ENCODE measurements at regions not wholly inside any gene's neighbourhood (a gene's known extent, or its start where the extent isn't known, plus 50 kb on each side); places are given as distances from the start of the nearest gene placed in this dataset.

- Mint-ChIP-seq H3K9me3 (ENCODE audit: unreplicated experiment) (no peaks in the 10 kb centered on the region), H3K27me3 (ENCODE audit: insufficient read depth, unreplicated experiment) (peaks cover 16% of the 10 kb centered on the region), H3K4me1 (ENCODE audit: insufficient read depth, unreplicated experiment) (no peaks in the 10 kb centered on the region), H3K27ac (ENCODE audit: low read depth, unreplicated experiment) (no peak overlapping the region), H3K36me3 (ENCODE audit: insufficient read depth, unreplicated experiment) (no peaks in the 10 kb centered on the region), H3K4me3 (ENCODE audit: unreplicated experiment) (no peak overlapping the region)
- DNase-seq (ENCODE audit: unreplicated experiment), result no peak
- TF ChIP-seq CTCF (IDR thresholded peaks at IDR 0.05; ENCODE audit: unreplicated experiment), result no peak
- POLR2A ChIA-PET, result no interaction called here
- intact Hi-C loops (cut with micrococcal nuclease), result no loop called here
- BruUV-seq (replicated peaks), result no TSS peak
- CTCF ChIA-PET, result no interaction called here
These were observed 71.7 kb upstream of the ZNRF2 start for GRCh38 chr7:30212701-30213111.

GRCh38 chr7:30213637-30214036, 70.8 kb upstream of the ZNRF2 start:
- CTCF ChIA-PET, result no interaction called here
- Mint-ChIP-seq H3K36me3 (ENCODE audit: insufficient read depth, unreplicated experiment) (no peaks in the 10 kb centered on the region), H3K27me3 (ENCODE audit: insufficient read depth, unreplicated experiment) (peaks cover 16% of the 10 kb centered on the region), H3K4me3 (ENCODE audit: unreplicated experiment) (no peak overlapping the region), H3K9me3 (ENCODE audit: unreplicated experiment) (no peaks in the 10 kb centered on the region), H3K4me1 (ENCODE audit: insufficient read depth, unreplicated experiment) (no peaks in the 10 kb centered on the region), H3K27ac (ENCODE audit: low read depth, unreplicated experiment) (no peak overlapping the region)
- POLR2A ChIA-PET, result interaction anchor here (0.6 to 1.0 kb wide), 2 partner anchors 13 to 49 kb away, joined by 3 to 4 read pairs; no protein-coding TSS in a partner anchor
- no peak for DNase-seq (ENCODE audit: unreplicated experiment)
- intact Hi-C loops (cut with micrococcal nuclease), result no loop called here
- no TSS peak for BruUV-seq (replicated peaks)
- no peak for TF ChIP-seq CTCF (IDR thresholded peaks at IDR 0.05; ENCODE audit: unreplicated experiment)

GRCh38 chr7:30214651-30215137, 69.7 kb upstream of the ZNRF2 start:
- ChIA-PET CTCF (no interaction called here), POLR2A (interaction anchor here (1.1 kb wide), 1 partner anchor 8 kb away, joined by 3 read pairs; no protein-coding TSS in a partner anchor)
- DNase-seq (ENCODE audit: unreplicated experiment), result no peak
- H3K27me3 Mint-ChIP-seq (ENCODE audit: insufficient read depth, unreplicated experiment), result peaks cover 16% of the 10 kb centered on the region
- H3K4me1 Mint-ChIP-seq (ENCODE audit: insufficient read depth, unreplicated experiment), result no peaks in the 10 kb centered on the region
- intact Hi-C loops (cut with micrococcal nuclease), result no loop called here
- H3K27ac Mint-ChIP-seq (ENCODE audit: low read depth, unreplicated experiment), result no peak overlapping the region
- peaks cover 3% of the 10 kb centered on the region for H3K9me3 Mint-ChIP-seq (ENCODE audit: unreplicated experiment)
- no peak for TF ChIP-seq CTCF (IDR thresholded peaks at IDR 0.05; ENCODE audit: unreplicated experiment)
- H3K36me3 Mint-ChIP-seq (ENCODE audit: insufficient read depth, unreplicated experiment), result no peaks in the 10 kb centered on the region
- no TSS peak for BruUV-seq (replicated peaks)
- no peak overlapping the region for H3K4me3 Mint-ChIP-seq (ENCODE audit: unreplicated experiment)

GRCh38 chr7:30221764-30222163, 62.6 kb upstream of the ZNRF2 start:
- DNase-seq (ENCODE audit: unreplicated experiment), result no peak
- no peaks in the 10 kb centered on the region for H3K27me3 Mint-ChIP-seq (ENCODE audit: insufficient read depth, unreplicated experiment)
- POLR2A ChIA-PET, result interaction anchor here (0.7 kb wide), 1 partner anchor 33 kb away, joined by 4 read pairs; no protein-coding TSS in a partner anchor
- no peak overlapping the region for H3K4me3 Mint-ChIP-seq (ENCODE audit: unreplicated experiment)
- intact Hi-C loops (cut with micrococcal nuclease), result no loop called here
- peaks cover 27% of the 10 kb centered on the region for H3K4me1 Mint-ChIP-seq (ENCODE audit: insufficient read depth, unreplicated experiment)
- TF ChIP-seq CTCF (IDR thresholded peaks at IDR 0.05; ENCODE audit: unreplicated experiment), result no peak
- no peak overlapping the region for H3K27ac Mint-ChIP-seq (ENCODE audit: low read depth, unreplicated experiment)
- H3K36me3 Mint-ChIP-seq (ENCODE audit: insufficient read depth, unreplicated experiment), result no peaks in the 10 kb centered on the region
- peaks cover 9% of the 10 kb centered on the region for H3K9me3 Mint-ChIP-seq (ENCODE audit: unreplicated experiment)
- CTCF ChIA-PET, result no interaction called here
- no TSS peak for BruUV-seq (replicated peaks)

Measured in MCF 10A (cell line).